GM21619 (cell line): ENCODE measurements at regions not wholly inside any gene's neighbourhood (a gene's known extent, or its start where the extent isn't known, plus 50 kb on each side); places are given as distances from the start of the nearest gene placed in this dataset.

ENCODE experiments used
- ATAC-seq: cut with Tn5 transposase; IDR thresholded peaks from one replicate; pipeline ENCODE4 v1.9.1; 2021; ENCODE audit not compliant: unreplicated experiment

- no peak for ATAC-seq
These were observed 84.9 kb downstream of the MID1IP1 start for GRCh38 chrX:38886112-38886511.

GRCh38 chrX:38887222-38887621 lies 86.0 kb downstream of the MID1IP1 start:
- ATAC-seq: no peak

GRCh38 chrX:38890326-38890725 lies 89.1 kb downstream of the MID1IP1 start:
- no peak for ATAC-seq

- no peak for ATAC-seq
These were observed 89.7 kb downstream of the MID1IP1 start for GRCh38 chrX:38890963-38891362.

- ATAC-seq: peak; percentile 97
These were observed 90.6 kb downstream of the MID1IP1 start for GRCh38 chrX:38891641-38892413.

- ATAC-seq: no peak
These were observed 92.2 kb downstream of the MID1IP1 start for GRCh38 chrX:38893441-38893840.

GRCh38 chrX:38895775-38896174 lies 94.5 kb downstream of the MID1IP1 start:
- no peak for ATAC-seq

GRCh38 chrX:38896724-38897298 lies 95.6 kb downstream of the MID1IP1 start:
- ATAC-seq: peak; percentile 71

- ATAC-seq: no peak
These were observed 97.0 kb downstream of the MID1IP1 start for GRCh38 chrX:38898261-38898660.

GRCh38 chrX:38899650-38900049 lies 98.4 kb downstream of the MID1IP1 start:
- ATAC-seq: no peak

GRCh38 chrX:38900719-38901118 lies 99.5 kb downstream of the MID1IP1 start:
- no peak for ATAC-seq

- ATAC-seq: no peak
These were observed 101.8 kb downstream of the MID1IP1 start for GRCh38 chrX:38902972-38903492.

- ATAC-seq: no peak
These were observed 115.5 kb downstream of the MID1IP1 start for GRCh38 chrX:38916801-38917200.

GRCh38 chrX:38917954-38918353 lies 116.7 kb downstream of the MID1IP1 start:
- ATAC-seq: no peak

- ATAC-seq: no peak
These were observed 117.9 kb downstream of the MID1IP1 start for GRCh38 chrX:38919202-38919601.

GRCh38 chrX:38919853-38920528 lies 118.7 kb downstream of the MID1IP1 start:
- ATAC-seq: no peak

- peak; percentile 46 for ATAC-seq
These were observed 122.3 kb downstream of the MID1IP1 start for GRCh38 chrX:38923451-38923969.

- ATAC-seq: no peak
These were observed 126.3 kb downstream of the MID1IP1 start for GRCh38 chrX:38927592-38927991.

- no peak for ATAC-seq
These were observed 128.7 kb downstream of the MID1IP1 start for GRCh38 chrX:38929966-38930421.

- ATAC-seq: no peak
These were observed 129.2 kb downstream of the MID1IP1 start for GRCh38 chrX:38930474-38930873.

- ATAC-seq: no peak
These were observed 134.3 kb downstream of the MID1IP1 start for GRCh38 chrX:38935561-38935960.

- no peak for ATAC-seq
These were observed 136.1 kb downstream of the MID1IP1 start for GRCh38 chrX:38937400-38937799.
